Neural progenitor cell (in vitro differentiated cells): ENCODE measurements at regions not wholly inside any gene's neighbourhood (a gene's known extent, or its start where the extent isn't known, plus 50 kb on each side); places are given as distances from the start of the nearest gene placed in this dataset.

Experiments
- EZH2 ChIP-seq: fragments of 200-600 bp; sonication (generic); IDR thresholded peaks from 2 replicates; pipeline ENCODE4 v1.6.1; 2017; ENCODE audit warnings: antibody characterized with exemption, mild to moderate bottlenecking, moderate library complexity
- TF ChIP-seq, protein P1 (sequence below): fragments of 200-600 bp; sonication (generic); IDR thresholded peaks from 2 replicates; pipeline ENCODE4 v1.5.1; 2017; ENCODE audit warnings: antibody characterized with exemption, mild to moderate bottlenecking

DNA sequence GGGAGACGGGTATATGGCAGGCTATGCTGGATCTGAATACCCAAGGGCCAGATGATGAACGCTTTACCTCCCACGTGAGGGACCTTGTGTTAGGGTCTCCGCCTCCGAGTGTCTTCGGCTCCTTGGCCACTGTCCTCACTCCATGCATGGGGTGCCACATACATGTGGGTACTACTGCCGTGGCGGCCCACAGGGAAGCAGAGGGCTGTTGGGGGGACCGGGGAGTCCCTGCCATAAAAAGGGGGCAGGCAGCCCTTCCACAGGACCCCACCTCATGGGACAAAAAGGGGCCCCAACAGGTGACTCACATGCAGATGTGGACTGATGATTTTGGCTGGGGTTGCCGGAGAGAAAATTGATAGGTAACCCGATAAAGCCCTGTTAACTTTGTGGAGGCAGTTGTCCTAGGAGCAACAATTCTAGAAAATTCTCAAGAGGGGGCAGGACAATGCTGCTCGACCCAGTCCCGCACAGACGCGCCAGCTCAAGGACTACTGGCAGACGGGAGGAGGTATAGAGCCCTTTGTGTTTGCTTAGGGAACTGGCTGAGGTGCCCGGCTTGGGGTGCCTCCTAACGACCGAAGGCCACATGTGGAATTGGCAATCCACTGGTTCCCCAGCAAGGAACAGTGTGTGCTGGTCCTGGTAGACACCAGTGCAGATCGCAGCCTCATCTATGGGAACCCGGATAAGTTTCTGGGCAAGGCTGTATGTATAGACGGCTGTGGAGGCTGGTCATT lies 695.7 kb upstream of the AGA start:
- TF ChIP-seq, protein P1, sequence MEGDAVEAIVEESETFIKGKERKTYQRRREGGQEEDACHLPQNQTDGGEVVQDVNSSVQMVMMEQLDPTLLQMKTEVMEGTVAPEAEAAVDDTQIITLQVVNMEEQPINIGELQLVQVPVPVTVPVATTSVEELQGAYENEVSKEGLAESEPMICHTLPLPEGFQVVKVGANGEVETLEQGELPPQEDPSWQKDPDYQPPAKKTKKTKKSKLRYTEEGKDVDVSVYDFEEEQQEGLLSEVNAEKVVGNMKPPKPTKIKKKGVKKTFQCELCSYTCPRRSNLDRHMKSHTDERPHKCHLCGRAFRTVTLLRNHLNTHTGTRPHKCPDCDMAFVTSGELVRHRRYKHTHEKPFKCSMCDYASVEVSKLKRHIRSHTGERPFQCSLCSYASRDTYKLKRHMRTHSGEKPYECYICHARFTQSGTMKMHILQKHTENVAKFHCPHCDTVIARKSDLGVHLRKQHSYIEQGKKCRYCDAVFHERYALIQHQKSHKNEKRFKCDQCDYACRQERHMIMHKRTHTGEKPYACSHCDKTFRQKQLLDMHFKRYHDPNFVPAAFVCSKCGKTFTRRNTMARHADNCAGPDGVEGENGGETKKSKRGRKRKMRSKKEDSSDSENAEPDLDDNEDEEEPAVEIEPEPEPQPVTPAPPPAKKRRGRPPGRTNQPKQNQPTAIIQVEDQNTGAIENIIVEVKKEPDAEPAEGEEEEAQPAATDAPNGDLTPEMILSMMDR: no peak
- TF ChIP-seq EZH2: no peak
